ENCODE measurements at regions not wholly inside any gene's neighbourhood (a gene's known extent, or its start where the extent isn't known, plus 50 kb on each side); places are given as distances from the start of the nearest gene placed in this dataset.
"Not testable (repeated sequence)": the region's sequence is repeated elsewhere in the genome, so short reads cannot be mapped to it uniquely, and the experiment has no call there.

DNA sequence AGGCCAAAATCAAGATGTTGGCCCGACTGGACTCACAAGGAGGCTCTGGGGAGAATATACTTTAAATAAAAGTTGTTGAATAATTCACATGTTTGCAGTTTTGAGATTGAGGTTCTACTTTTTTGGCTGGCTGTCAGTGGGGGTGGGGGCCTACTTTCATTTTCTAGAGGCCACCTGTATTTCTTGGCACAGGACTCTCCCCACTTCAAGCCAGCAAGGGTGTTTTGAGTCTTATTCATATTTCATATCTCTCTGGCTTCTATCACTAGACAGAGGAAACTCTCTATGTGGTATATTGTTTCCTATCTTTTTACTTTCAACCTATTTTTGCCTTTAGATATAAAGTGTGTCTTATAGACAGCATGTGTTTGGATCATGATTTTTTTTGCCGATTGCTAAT lies 266.4 kb downstream of the PRR32 start:
- H3K27ac ChIP-seq (ENCODE audit: low read depth): no peak overlapping the region
- DNase-seq (ENCODE audit: extremely low spot score): no peak
- no peaks in the 10 kb centered on the region for H3K36me3 ChIP-seq (ENCODE audit: insufficient read depth)
- no peaks in the 10 kb centered on the region for H3K4me1 ChIP-seq (ENCODE audit: insufficient read depth)
- WGBS: 77% methylated on average over 2 of the region's 2 CpGs
- H3K4me3 ChIP-seq (ENCODE audit: low read depth, low read length): no peak overlapping the region

DNA sequence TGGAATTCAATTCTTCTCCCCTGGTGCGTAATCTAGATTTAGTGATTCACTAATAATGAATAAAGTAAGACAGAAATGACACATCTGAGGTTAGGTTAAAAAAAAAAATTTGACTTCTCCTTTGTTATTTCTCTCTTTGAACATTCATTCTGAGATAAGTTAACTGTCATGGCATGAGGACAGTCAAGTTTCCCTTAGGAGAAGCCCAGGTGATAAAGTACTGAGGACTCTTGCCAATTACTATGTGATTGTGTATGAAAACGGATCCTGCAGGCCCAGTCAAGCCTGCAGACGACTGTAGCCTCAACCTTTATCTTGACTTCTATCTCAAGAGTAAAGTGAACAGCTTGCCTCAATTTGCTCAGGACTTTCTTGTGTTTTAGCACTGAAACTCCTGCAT lies 293.2 kb downstream of the PRR32 start:
- Histone ChIP-seq H3K4me1 (ENCODE audit: insufficient read depth) (no peaks in the 10 kb centered on the region), H3K4me3 (ENCODE audit: low read depth, low read length) (no peak overlapping the region), H3K27ac (ENCODE audit: low read depth) (no peak overlapping the region), H3K36me3 (ENCODE audit: insufficient read depth) (no peaks in the 10 kb centered on the region)
- DNase-seq (ENCODE audit: extremely low spot score): peak; percentile 0
- WGBS: 38% methylated on average over 3 of the region's 3 CpGs

DNA sequence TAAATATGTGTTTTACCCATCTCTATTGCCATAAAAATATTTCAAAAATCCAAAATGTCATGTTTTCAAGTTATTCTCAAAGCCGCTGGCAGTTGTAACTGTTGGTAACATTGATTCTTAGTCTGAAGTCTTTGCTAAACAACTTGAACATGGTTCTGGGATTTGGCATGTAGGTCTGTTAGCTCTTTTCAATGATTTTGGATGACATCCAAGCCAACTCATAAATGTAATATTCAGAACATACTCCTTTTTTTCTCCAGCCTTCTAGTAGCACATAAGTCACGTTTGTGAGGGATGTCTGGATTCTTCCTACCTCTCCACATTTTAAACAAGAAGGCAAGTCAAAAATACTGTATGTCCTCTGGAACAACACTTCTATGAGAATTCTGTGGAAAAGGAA lies 305.3 kb downstream of the PRR32 start:
- H3K36me3 ChIP-seq (ENCODE audit: insufficient read depth): no peaks in the 10 kb centered on the region
- no peak overlapping the region for H3K27ac ChIP-seq (ENCODE audit: low read depth)
- no peak overlapping the region for H3K4me3 ChIP-seq (ENCODE audit: low read depth, low read length)
- 42% methylated on average over 2 of the region's 2 CpGs for WGBS
- no peak for DNase-seq (ENCODE audit: extremely low spot score)
- H3K4me1 ChIP-seq (ENCODE audit: insufficient read depth): no peaks in the 10 kb centered on the region

DNA sequence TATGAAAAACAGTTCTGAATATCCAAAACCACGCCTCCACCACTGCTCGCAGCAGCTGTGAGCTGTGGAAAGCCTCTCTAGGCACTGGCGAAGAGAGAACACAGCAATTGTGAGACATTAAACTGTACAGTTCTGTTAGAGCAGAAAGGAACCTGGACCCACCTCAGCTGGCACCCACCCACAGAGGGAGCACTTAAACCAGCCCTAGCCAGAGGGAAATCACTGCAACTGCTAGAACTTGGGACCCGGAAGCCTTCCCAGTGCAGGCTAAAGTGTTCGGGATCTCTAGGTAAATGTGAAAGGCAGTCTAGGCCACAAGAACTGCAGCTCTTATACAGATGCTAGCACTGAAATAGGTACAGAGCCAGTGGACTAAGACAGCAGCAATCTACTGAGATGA lies 308.8 kb downstream of the PRR32 start:
- DNase-seq (ENCODE audit: extremely low spot score): no peak
- H3K27ac ChIP-seq (ENCODE audit: low read depth): no peak overlapping the region
- H3K36me3 ChIP-seq (ENCODE audit: insufficient read depth): no peaks in the 10 kb centered on the region
- no peaks in the 10 kb centered on the region for H3K4me1 ChIP-seq (ENCODE audit: insufficient read depth)
- WGBS: 92% methylated on average over 5 of the region's 5 CpGs
- no peak overlapping the region for H3K4me3 ChIP-seq (ENCODE audit: low read depth, low read length)

DNA sequence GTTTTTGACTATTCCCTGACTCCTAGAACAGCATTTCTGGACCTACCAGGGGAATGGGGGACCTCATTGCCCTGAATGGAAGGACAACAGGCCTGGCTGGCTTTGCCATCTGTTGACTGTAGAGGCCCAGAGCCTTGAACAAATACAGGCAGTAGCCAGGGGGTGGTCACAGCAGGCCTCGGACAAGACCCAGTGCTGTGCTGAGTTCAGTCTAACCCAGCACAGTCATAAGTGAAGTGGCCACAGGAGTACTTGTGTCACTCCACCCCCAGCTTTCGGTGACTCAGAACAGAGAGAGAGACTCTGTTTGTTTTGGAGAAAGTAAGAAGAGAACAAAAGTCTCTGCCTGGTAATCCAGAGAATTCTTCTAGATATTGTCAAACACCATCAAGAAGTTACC lies 310.0 kb downstream of the PRR32 start:
- DNase-seq (ENCODE audit: extremely low spot score): no peak
- WGBS: 97% methylated on average over 2 of the region's 2 CpGs
- Histone ChIP-seq H3K27ac (ENCODE audit: low read depth) (no peak overlapping the region), H3K4me3 (ENCODE audit: low read depth, low read length) (no peak overlapping the region), H3K4me1 (ENCODE audit: insufficient read depth) (no peaks in the 10 kb centered on the region), H3K36me3 (ENCODE audit: insufficient read depth) (no peaks in the 10 kb centered on the region)

DNA sequence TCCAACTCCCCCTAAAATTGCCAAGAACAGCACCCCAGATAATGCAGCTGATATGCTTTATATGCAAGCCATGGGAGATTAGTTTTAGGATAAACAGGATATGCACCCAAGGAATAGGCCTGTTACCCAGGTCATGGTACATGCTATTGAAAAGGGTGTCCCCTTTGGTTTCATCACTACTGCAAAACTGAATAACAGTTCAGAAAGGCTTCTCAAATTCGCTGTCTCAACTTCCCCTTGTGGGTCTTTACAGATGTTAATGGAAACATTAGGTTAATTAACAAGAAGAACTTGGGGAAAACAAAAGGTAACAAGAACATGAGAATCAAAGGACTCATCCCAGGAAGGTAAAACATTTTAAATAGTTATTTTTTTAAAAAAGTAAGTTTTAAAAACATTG lies 318.7 kb downstream of the PRR32 start:
- no peak overlapping the region for H3K27ac ChIP-seq (ENCODE audit: low read depth)
- no peaks in the 10 kb centered on the region for H3K36me3 ChIP-seq (ENCODE audit: insufficient read depth)
- no peak overlapping the region for H3K4me3 ChIP-seq (ENCODE audit: low read depth, low read length)
- no peaks in the 10 kb centered on the region for H3K4me1 ChIP-seq (ENCODE audit: insufficient read depth)
- no peak for DNase-seq (ENCODE audit: extremely low spot score)
- WGBS: 70% methylated on average over 1 of the region's 1 CpG

DNA sequence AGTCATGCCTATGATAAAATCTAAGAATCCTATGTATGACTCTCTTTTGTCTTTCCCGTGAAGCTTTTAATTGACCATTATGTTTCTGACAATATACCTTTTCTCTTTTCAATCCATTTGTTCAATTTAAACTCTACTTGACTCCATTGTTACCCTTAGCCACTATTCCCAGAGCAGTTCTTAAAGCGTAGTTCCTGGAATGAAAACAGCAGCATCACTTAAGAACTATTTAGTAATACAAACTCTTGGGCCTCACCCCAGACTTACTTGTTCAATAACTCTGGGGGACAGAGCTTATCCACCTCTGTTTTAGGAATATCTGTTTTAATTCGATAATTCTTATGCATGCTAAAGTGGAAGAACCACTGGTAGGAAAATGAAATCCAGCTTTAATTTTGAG lies 358.4 kb downstream of the PRR32 start:
- Histone ChIP-seq H3K36me3 (ENCODE audit: insufficient read depth) (no peaks in the 10 kb centered on the region), H3K4me1 (ENCODE audit: insufficient read depth) (no peaks in the 10 kb centered on the region), H3K4me3 (ENCODE audit: low read depth, low read length) (no peak overlapping the region), H3K27ac (ENCODE audit: low read depth) (no peak overlapping the region)
- 84% methylated on average over 3 of the region's 3 CpGs for WGBS
- DNase-seq (ENCODE audit: extremely low spot score): no peak

DNA sequence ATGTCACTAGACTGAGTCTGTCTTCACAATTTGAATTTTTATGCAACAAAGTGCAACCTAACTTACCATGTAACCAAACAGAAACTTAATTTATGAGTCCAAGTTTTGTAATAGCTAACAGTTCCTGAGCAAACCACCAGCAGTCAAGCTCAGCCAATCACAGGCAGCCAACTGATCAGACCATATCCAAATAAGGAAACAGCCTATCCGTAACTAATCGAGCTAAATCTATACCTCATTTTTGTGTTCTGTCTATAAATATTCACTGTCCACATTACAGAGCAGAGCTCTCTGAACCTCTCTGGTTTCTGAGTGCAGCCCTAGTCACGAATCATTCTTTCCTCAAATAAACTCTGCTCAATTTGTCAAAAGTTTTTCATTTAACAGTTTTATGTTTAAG lies 367.6 kb downstream of the PRR32 start:
- no peak for DNase-seq (ENCODE audit: extremely low spot score)
- Histone ChIP-seq H3K4me1 (ENCODE audit: insufficient read depth) (no peaks in the 10 kb centered on the region), H3K4me3 (ENCODE audit: low read depth, low read length) (no peak overlapping the region), H3K36me3 (ENCODE audit: insufficient read depth) (no peaks in the 10 kb centered on the region), H3K27ac (ENCODE audit: low read depth) (no peak overlapping the region)
- 95% methylated on average over 3 of the region's 3 CpGs for WGBS

DNA sequence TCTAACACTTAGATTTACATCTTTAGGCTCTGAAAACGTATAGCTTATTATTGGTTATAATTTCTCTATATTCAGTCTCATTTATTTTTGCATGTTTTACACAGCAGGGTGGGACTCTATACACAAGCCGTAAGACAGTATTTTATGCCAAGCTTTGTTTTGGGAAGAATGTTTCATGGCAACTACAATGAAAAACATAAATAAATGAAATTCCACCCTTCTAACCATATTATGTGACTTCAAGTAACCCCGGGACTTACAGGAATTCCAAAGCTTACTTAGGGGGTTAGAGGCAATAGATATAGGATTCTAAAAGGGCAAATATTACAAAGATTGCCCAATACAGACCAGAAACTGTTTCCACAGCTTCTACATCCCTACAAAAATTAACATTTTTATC lies 370.9 kb downstream of the PRR32 start:
- Histone ChIP-seq H3K36me3 (ENCODE audit: insufficient read depth) (no peaks in the 10 kb centered on the region), H3K4me3 (ENCODE audit: low read depth, low read length) (no peak overlapping the region), H3K4me1 (ENCODE audit: insufficient read depth) (no peaks in the 10 kb centered on the region), H3K27ac (ENCODE audit: low read depth) (no peak overlapping the region)
- 43% methylated on average over 3 of the region's 3 CpGs for WGBS
- no peak for DNase-seq (ENCODE audit: extremely low spot score)

DNA sequence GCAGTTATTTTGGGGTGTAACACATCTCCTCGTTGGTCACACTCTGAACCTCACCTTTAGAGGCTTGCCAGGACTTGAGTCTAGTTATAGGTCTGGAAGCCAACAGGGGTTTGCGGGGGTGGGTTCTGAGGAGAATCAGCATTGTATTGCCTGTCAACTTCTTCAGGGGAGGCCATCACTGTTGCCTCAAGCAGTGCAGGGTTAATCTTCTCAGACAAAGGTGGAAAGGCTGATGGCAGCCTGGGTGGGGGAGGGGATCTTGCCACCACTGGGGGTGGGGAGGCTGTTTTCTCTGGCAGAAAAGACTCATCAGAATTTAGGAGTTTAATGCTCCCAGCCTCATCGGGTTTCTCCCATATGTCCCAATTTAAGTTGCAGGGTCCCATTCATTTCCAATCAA lies 387.8 kb downstream of the PRR32 start:
- H3K27ac ChIP-seq (ENCODE audit: low read depth): no peak overlapping the region
- DNase-seq (ENCODE audit: extremely low spot score): no peak
- H3K4me3 ChIP-seq (ENCODE audit: low read depth, low read length): no peak overlapping the region
- WGBS: 83% methylated on average over 3 of the region's 3 CpGs
- no peaks in the 10 kb centered on the region for H3K36me3 ChIP-seq (ENCODE audit: insufficient read depth)
- no peaks in the 10 kb centered on the region for H3K4me1 ChIP-seq (ENCODE audit: insufficient read depth)

DNA sequence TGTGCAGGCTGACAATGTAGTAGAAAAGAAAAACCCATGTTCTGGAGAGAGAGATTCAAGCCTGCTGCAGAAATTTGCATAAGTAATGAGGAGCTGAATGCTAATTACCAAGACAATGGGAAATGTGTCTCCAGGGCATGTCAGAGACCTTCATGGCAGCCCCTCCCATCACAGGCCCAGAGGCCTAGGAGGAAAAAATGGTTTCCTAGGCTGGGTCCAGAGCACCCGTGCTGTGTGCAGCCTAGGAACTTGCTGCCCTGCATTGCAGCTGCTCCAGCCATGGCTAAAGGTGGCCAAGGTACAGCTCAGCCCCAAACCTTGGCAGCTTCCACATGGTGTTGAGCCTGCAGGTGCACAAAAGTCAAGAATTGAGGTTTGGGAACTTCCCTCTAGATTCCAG lies 402.3 kb downstream of the PRR32 start:
- WGBS: 93% methylated on average over 1 of the region's 1 CpG

DNA sequence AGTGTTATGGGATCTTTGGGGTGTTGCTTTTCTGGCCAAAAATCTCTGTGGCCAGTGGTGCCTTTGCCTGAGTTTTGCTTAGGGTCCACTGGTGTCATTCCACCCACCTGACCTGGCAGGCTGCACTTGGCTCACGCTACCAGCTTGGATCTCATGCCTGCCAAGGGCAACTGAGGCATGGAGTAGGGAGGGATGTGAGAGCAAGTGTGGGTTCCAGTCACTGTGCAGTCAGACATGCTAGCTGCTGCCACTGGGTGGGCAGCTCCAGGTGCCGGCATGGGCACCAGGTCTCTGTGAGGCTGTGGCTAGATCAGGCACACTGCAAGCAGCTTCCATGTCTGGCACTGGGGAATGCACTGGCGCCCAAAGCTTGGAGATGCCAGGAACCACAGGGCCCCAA lies 424.1 kb downstream of the PRR32 start:
- H3K4me1 ChIP-seq (ENCODE audit: insufficient read depth): no peaks in the 10 kb centered on the region
- no peak for DNase-seq (ENCODE audit: extremely low spot score)
- H3K27ac ChIP-seq (ENCODE audit: low read depth): no peak overlapping the region
- no peaks in the 10 kb centered on the region for H3K36me3 ChIP-seq (ENCODE audit: insufficient read depth)
- 96% methylated on average over 3 of the region's 3 CpGs for WGBS
- no peak overlapping the region for H3K4me3 ChIP-seq (ENCODE audit: low read depth, low read length)

More for the DNA sequence above, 402.3 kb downstream of the PRR32 start:
- not testable (repeated sequence) for H3K4me1 ChIP-seq (ENCODE audit: insufficient read depth); H3K4me3 ChIP-seq (ENCODE audit: low read depth, low read length); H3K36me3 ChIP-seq (ENCODE audit: insufficient read depth); DNase-seq (ENCODE audit: extremely low spot score); H3K27ac ChIP-seq (ENCODE audit: low read depth)

DNA sequence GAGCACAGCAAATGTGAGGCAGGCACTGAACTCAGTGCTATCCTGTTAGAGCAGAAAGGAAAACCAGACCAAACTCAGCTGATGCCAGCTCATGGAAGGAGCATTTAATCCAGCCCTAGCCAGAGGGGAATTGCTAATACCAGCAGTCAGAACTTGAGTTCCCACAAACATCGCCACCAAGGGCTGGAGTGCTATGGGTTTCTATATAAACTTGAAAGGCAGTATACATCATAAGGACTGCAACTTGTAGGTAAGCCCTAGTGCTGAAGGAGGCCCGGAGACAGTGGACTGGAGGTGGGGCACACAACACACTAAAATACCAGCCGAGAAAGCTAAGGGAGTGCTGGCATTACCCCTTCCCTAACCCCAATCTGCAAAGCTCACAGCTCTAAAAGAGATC lies 440.2 kb downstream of the PRR32 start:
- no peaks in the 10 kb centered on the region for H3K36me3 ChIP-seq (ENCODE audit: insufficient read depth)
- H3K4me3 ChIP-seq (ENCODE audit: low read depth, low read length): no peak overlapping the region
- 95% methylated on average over 3 of the region's 3 CpGs for WGBS
- no peak for DNase-seq (ENCODE audit: extremely low spot score)
- no peak overlapping the region for H3K27ac ChIP-seq (ENCODE audit: low read depth)
- no peaks in the 10 kb centered on the region for H3K4me1 ChIP-seq (ENCODE audit: insufficient read depth)

DNA sequence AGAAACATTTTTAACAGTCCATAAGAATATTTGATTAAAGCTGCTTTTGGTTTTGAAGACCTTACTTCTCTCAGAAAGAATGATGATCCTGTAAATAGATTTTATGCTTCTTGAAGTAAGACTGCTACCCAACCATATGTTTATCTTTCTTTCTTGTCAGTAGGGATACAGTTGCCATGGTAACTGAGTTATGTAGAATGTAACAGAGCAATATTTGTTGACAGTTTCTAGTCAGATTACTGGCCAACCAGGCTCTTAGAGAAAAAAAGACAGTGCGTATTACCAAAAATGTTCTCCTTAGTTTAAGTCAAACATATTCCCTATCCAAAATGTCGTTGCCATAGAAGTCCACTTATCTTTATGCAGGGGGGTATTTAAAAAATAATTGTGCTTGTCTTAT lies 456.8 kb downstream of the PRR32 start:
- H3K4me3 ChIP-seq (ENCODE audit: low read depth, low read length): no peak overlapping the region
- H3K27ac ChIP-seq (ENCODE audit: low read depth): no peak overlapping the region
- no peaks in the 10 kb centered on the region for H3K36me3 ChIP-seq (ENCODE audit: insufficient read depth)
- H3K4me1 ChIP-seq (ENCODE audit: insufficient read depth): no peaks in the 10 kb centered on the region
- no peak for DNase-seq (ENCODE audit: extremely low spot score)
- 49% methylated on average over 2 of the region's 2 CpGs for WGBS

DNA sequence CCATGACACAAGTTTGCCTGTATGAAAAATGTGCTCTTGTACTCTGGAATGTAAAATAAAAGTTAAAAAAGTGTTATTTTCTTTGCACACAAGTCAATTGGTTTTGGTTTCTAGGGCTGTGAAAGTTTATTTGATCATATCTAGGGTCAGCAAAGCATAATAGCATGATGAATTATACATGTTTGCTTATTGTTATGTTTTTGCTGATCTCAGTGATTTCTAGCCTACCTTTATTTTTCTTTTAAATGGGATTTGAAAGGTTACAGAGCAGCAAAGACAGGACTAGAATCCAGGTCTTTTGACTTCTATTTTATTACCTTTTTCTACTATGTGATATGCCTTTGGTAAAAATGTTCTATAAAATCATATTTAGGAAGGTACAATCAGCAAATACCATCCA lies 481.0 kb downstream of the PRR32 start:
- Histone ChIP-seq H3K4me1 (ENCODE audit: insufficient read depth) (no peaks in the 10 kb centered on the region), H3K27ac (ENCODE audit: low read depth) (no peak overlapping the region)

More for the DNA sequence above, 481.0 kb downstream of the PRR32 start:
- DNase-seq (ENCODE audit: extremely low spot score): no peak
- Histone ChIP-seq H3K36me3 (ENCODE audit: insufficient read depth) (no peaks in the 10 kb centered on the region), H3K4me3 (ENCODE audit: low read depth, low read length) (no peak overlapping the region)
